HEK293 (cell line): ENCODE measurements at regions not wholly inside any gene's neighbourhood (a gene's known extent, or its start where the extent isn't known, plus 50 kb on each side); places are given as distances from the start of the nearest gene placed in this dataset.

Experiments used
- BCL11A ChIP-seq: fragments of 450-650 bp; formaldehyde crosslinking; IDR thresholded peaks from 2 replicates; pipeline ENCODE4 v1.5.1; 2016; ENCODE audit warnings: low read depth, missing biosample characterization, missing genetic modification characterization
- SCRT2 ChIP-seq: fragments of 450-650 bp; formaldehyde crosslinking; IDR thresholded peaks from 2 replicates; pipeline ENCODE4 v1.5.1; 2016; ENCODE audit warnings: missing biosample characterization, missing genetic modification characterization
- ZNF266 ChIP-seq: fragments of 450-650 bp; formaldehyde crosslinking; IDR thresholded peaks from 2 replicates; pipeline ENCODE4 v1.5.1; 2016; ENCODE audit warnings: missing biosample characterization, missing genetic modification characterization, low read depth
- TF ChIP-seq, protein P1 (sequence below): fragments of 450-650 bp; formaldehyde crosslinking; IDR thresholded peaks from 2 replicates; pipeline ENCODE4 v1.5.1; 2016; ENCODE audit warnings: missing biosample characterization, missing genetic modification characterization
- TF ChIP-seq, protein P2 (sequence below): fragments of 450-650 bp; formaldehyde crosslinking; IDR thresholded peaks from 2 replicates; pipeline ENCODE4 v1.5.1; 2016; ENCODE audit warnings: missing biosample characterization, missing genetic modification characterization
- TF ChIP-seq, protein P3 (sequence below): fragments of 450-650 bp; formaldehyde crosslinking; IDR thresholded peaks from 2 replicates; pipeline ENCODE4 v1.5.1; 2016; ENCODE audit warnings: missing biosample characterization, missing genetic modification characterization

DNA sequence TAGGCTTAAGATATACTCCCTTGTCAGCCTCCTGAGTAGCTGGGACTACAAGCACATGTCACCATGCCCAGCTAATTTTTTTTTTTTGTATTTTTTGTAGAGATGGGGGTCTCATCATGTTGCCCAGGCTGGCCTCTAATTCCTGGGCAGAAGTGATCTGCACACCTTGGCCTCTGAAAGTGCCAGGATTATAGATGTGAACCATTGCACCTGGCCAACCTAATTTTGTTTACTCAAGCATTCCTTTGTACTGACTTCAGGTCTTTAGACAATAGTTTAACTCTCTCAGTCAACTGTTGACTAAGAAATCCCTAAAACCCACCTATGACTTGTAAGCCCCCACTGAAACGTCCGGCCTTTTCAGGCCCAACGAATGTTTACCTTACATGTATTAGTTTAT is 628.3 kb upstream of the CDH8 start:
- TF ChIP-seq, protein P1, sequence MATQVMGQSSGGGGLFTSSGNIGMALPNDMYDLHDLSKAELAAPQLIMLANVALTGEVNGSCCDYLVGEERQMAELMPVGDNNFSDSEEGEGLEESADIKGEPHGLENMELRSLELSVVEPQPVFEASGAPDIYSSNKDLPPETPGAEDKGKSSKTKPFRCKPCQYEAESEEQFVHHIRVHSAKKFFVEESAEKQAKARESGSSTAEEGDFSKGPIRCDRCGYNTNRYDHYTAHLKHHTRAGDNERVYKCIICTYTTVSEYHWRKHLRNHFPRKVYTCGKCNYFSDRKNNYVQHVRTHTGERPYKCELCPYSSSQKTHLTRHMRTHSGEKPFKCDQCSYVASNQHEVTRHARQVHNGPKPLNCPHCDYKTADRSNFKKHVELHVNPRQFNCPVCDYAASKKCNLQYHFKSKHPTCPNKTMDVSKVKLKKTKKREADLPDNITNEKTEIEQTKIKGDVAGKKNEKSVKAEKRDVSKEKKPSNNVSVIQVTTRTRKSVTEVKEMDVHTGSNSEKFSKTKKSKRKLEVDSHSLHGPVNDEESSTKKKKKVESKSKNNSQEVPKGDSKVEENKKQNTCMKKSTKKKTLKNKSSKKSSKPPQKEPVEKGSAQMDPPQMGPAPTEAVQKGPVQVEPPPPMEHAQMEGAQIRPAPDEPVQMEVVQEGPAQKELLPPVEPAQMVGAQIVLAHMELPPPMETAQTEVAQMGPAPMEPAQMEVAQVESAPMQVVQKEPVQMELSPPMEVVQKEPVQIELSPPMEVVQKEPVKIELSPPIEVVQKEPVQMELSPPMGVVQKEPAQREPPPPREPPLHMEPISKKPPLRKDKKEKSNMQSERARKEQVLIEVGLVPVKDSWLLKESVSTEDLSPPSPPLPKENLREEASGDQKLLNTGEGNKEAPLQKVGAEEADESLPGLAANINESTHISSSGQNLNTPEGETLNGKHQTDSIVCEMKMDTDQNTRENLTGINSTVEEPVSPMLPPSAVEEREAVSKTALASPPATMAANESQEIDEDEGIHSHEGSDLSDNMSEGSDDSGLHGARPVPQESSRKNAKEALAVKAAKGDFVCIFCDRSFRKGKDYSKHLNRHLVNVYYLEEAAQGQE (tag by site-specific recombination), result no peak
- TF ChIP-seq, protein P2, sequence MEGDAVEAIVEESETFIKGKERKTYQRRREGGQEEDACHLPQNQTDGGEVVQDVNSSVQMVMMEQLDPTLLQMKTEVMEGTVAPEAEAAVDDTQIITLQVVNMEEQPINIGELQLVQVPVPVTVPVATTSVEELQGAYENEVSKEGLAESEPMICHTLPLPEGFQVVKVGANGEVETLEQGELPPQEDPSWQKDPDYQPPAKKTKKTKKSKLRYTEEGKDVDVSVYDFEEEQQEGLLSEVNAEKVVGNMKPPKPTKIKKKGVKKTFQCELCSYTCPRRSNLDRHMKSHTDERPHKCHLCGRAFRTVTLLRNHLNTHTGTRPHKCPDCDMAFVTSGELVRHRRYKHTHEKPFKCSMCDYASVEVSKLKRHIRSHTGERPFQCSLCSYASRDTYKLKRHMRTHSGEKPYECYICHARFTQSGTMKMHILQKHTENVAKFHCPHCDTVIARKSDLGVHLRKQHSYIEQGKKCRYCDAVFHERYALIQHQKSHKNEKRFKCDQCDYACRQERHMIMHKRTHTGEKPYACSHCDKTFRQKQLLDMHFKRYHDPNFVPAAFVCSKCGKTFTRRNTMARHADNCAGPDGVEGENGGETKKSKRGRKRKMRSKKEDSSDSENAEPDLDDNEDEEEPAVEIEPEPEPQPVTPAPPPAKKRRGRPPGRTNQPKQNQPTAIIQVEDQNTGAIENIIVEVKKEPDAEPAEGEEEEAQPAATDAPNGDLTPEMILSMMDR (tag by site-specific recombination), result no peak
- TF ChIP-seq ZNF266 (tag by site-specific recombination) (no peak), SCRT2 (tag by site-specific recombination) (no peak), BCL11A (tag by site-specific recombination) (no peak)
- TF ChIP-seq, protein P3, sequence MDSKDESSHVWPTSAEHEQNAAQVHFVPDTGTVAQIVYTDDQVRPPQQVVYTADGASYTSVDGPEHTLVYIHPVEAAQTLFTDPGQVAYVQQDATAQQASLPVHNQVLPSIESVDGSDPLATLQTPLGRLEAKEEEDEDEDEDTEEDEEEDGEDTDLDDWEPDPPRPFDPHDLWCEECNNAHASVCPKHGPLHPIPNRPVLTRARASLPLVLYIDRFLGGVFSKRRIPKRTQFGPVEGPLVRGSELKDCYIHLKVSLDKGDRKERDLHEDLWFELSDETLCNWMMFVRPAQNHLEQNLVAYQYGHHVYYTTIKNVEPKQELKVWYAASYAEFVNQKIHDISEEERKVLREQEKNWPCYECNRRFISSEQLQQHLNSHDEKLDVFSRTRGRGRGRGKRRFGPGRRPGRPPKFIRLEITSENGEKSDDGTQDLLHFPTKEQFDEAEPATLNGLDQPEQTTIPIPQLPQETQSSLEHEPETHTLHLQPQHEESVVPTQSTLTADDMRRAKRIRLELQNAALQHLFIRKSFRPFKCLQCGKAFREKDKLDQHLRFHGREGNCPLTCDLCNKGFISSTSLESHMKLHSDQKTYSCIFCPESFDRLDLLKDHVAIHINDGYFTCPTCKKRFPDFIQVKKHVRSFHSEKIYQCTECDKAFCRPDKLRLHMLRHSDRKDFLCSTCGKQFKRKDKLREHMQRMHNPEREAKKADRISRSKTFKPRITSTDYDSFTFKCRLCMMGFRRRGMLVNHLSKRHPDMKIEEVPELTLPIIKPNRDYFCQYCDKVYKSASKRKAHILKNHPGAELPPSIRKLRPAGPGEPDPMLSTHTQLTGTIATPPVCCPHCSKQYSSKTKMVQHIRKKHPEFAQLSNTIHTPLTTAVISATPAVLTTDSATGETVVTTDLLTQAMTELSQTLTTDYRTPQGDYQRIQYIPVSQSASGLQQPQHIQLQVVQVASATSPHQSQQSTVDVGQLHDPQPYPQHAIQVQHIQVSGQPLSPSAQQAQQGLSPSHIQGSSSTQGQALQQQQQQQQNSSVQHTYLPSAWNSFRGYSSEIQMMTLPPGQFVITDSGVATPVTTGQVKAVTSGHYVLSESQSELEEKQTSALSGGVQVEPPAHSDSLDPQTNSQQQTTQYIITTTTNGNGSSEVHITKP (tag by site-specific recombination), result no peak
